HepG2 (cell line): ENCODE measurements at regions not wholly inside any gene's neighbourhood (a gene's known extent, or its start where the extent isn't known, plus 50 kb on each side); places are given as distances from the start of the nearest gene placed in this dataset.

Source experiments
- ATAC-seq: fragments of 200-7000 bp; cut with Tn5 transposase; 3 replicates; pipeline ENCODE4 v1.9.1; 2020; ENCODE audit warnings: mild to moderate bottlenecking, moderate library complexity
- BruUV-seq: library from RNA; stranded (reverse); fragments of 400-500 nt; replicated peaks from 2 replicates; lab custom pipeline; 2021; lab: Mats Ljungman, UMichigan
- CTCF ChIA-PET: fragments of 300-600 bp; formaldehyde crosslinking; extraction: SDS; loops from one replicate; lab custom pipeline; 2021; ENCODE audit warnings: low total read pairs, inconsistent platforms, low intra/inter-chr PET ratio; lab: Yijun Ruan, JAX
- POLR2A ChIA-PET: fragments of 350-600 bp; sonication (Branson Sonifier 250); formaldehyde crosslinking; loops from one replicate; lab custom pipeline; 2020; ENCODE audit warnings: antibody characterized with exemption, inconsistent platforms; lab: Yijun Ruan, JAX
- DNase-seq: peaks from one replicate; pipeline ENCODE4 v3.0.0-alpha.2; 2015; ENCODE audit warnings: low spot score
- FAIRE-seq: peaks from 3 replicates; lab custom pipeline; 2011; peaks lifted over from hg19 to GRCh38; lab: Jason Lieb, UNC
- H2AFZ ChIP-seq: one replicate; pipeline ENCODE4 v1.6.1; 2011; ENCODE audit warnings: low read length, inconsistent platforms
- H3K27ac ChIP-seq: fragments of 300-600 bp; 3 replicates; pipeline ENCODE4 v1.8.0; 2011; ENCODE audit warnings: mixed run types, mild to moderate bottlenecking, mixed read lengths, low read length, inconsistent platforms; ENCODE audit not compliant: insufficient read depth; ENCODE audit errors: extremely low read length
- H3K27me3 ChIP-seq, 2 experiments: fragments of 200-600 bp in 1 of 2; 2 replicates in 1 of 2; 3 replicates in 1 of 2; pipeline versions ENCODE4 v1.6.0 to v1.8.0; 2011; ENCODE audit warnings: low read length in 2 of 2, mild to moderate bottlenecking in 2 of 2, moderate library complexity in 2 of 2, inconsistent platforms in 1 of 2; ENCODE audit not compliant: insufficient read depth in 2 of 2, control insufficient read depth in 1 of 2
- H3K36me3 ChIP-seq, 2 experiments: fragments of 200-600 bp in 1 of 2; replicated peaks in 1 of 2; 2 replicates in 1 of 2; 3 replicates in 1 of 2; pipeline versions ENCODE4 v1.5.1 to v1.8.0; 2011; ENCODE audit warnings: low read length in 2 of 2, inconsistent platforms in 1 of 2; ENCODE audit not compliant: insufficient read depth in 2 of 2, control insufficient read depth in 1 of 2
- H3K4me1 ChIP-seq: 2 replicates; pipeline ENCODE4 v1.5.1; 2012; ENCODE audit warnings: low read length, inconsistent platforms; ENCODE audit not compliant: insufficient read depth
- H3K4me2 ChIP-seq: 2 replicates; pipeline ENCODE4 v1.6.0; 2011; ENCODE audit warnings: low read depth, low read length, inconsistent platforms
- H3K4me3 ChIP-seq, 3 experiments: fragments of 200-600 bp in 1 of 3; sonication (generic), shearing (Covaris generic) in 1 of 3; replicated peaks in 1 of 3; 2 replicates each; pipeline ENCODE4 v1.5.1; 2011 to 2016; ENCODE audit warnings: low read length in 3 of 3, inconsistent platforms in 2 of 3, low read depth in 2 of 3, mild to moderate bottlenecking in 2 of 3, control low read depth in 1 of 3, mixed read lengths in 1 of 3; ENCODE audit not compliant: insufficient read depth in 1 of 3
- H3K79me2 ChIP-seq: one replicate; pipeline ENCODE4 v1.6.1; 2011; ENCODE audit warnings: low read length, inconsistent platforms; ENCODE audit not compliant: insufficient read depth
- H3K9ac ChIP-seq: 2 replicates; pipeline ENCODE4 v1.6.0; 2011; ENCODE audit warnings: mild to moderate bottlenecking, low read depth, low read length, inconsistent platforms; ENCODE audit not compliant: insufficient read depth
- H3K9me3 ChIP-seq: 2 replicates; pipeline ENCODE4 v1.5.1; 2012; ENCODE audit warnings: mild to moderate bottlenecking, low read length
- H4K20me1 ChIP-seq: 2 replicates; pipeline ENCODE4 v1.6.0; 2011; ENCODE audit warnings: inconsistent platforms, mild to moderate bottlenecking, low read length, moderate library complexity; ENCODE audit not compliant: insufficient read depth
- NR2F6 ChIP-seq, 2 experiments: IDR thresholded peaks; 2 replicates each; pipeline ENCODE4 v1.6.1; 2016; ENCODE audit warnings: antibody characterized with exemption in 1 of 2, mild to moderate bottlenecking in 1 of 2
- RARA ChIP-seq: IDR thresholded peaks from 2 replicates; pipeline ENCODE4 v1.6.1; 2016; ENCODE audit warnings: missing genetic modification reagents, missing compliant biosample characterization
- SP2 ChIP-seq: sonication (generic); formaldehyde crosslinking; IDR thresholded peaks from 2 replicates; pipeline ENCODE4 v1.5.1; 2020; ENCODE audit warnings: mild to moderate bottlenecking, missing genetic modification reagents
- ZNF234 ChIP-seq: sonication (generic); formaldehyde crosslinking; conservative IDR thresholded peaks from 2 replicates; pipeline ENCODE4 v1.5.1; 2020; ENCODE audit warnings: mild to moderate bottlenecking, missing genetic modification reagents
- ZNF574 ChIP-seq: sonication (generic); formaldehyde crosslinking; IDR thresholded peaks from 2 replicates; pipeline ENCODE4 v1.4.0; 2020; ENCODE audit warnings: missing genetic modification reagents
- ZNF589 ChIP-seq: sonication (generic); formaldehyde crosslinking; conservative IDR thresholded peaks from 2 replicates; pipeline ENCODE4 v1.8.0; 2022; ENCODE audit warnings: mild to moderate bottlenecking, moderate library complexity, missing genetic modification reagents
- ZNF749 ChIP-seq: sonication (generic); formaldehyde crosslinking; IDR thresholded peaks from 2 replicates; pipeline ENCODE4 v1.8.0; 2022; ENCODE audit warnings: mild to moderate bottlenecking, missing genetic modification reagents, moderate library complexity, borderline replicate concordance
- ZSCAN25 ChIP-seq: sonication (generic); formaldehyde crosslinking; IDR thresholded peaks from 2 replicates; pipeline ENCODE4 v1.8.0; 2022; ENCODE audit warnings: mild to moderate bottlenecking, missing genetic modification reagents
- WGBS: methylation state at CpG from one replicate; pipeline ENCODE4 v1.1.6; 2017; ENCODE audit warnings: low lambda C conversion rate; 5-methylcytosine and 5-hydroxymethylcytosine counted together
- in situ Hi-C: cut with HindIII; loops from 2 replicates; pipeline ENCODE4 v1.10.0; 2017; ENCODE audit warnings: low pct_unique_long_range_greater_than_20kb; ENCODE audit not compliant: extremely low pct_ligation_motif_present
- intact Hi-C: fragments of 100-400 bp; cut with micrococcal nuclease; formaldehyde crosslinking; loops from one replicate; pipeline ENCODE4 v1.10.0; 2022; ENCODE audit not compliant: unreplicated experiment

- 0% methylated on average over 1 of the region's 1 CpG for WGBS
- no TSS peak for BruUV-seq
- no peak for DNase-seq
Observed at GRCh38 chr7:69173846-69174245, 424.4 kb upstream of the AUTS2 start.

More at GRCh38 chr7:69173846-69174245, 424.4 kb upstream of the AUTS2 start:
- H3K9me3 ChIP-seq = peaks cover 19% of the 10 kb centered on the region; the same call in 1 of the 2 replicates
- H3K4me1 ChIP-seq = no peaks in the 10 kb centered on the region
- H2AFZ ChIP-seq = no peak overlapping the region
- no peaks in the 10 kb centered on the region for H3K36me3 ChIP-seq
- FAIRE-seq (no peak), ATAC-seq (no peak)
- POLR2A ChIA-PET = no interaction called here
- intact Hi-C loops (no loop called here), in situ Hi-C loops (no loop called here)
- no peaks in the 10 kb centered on the region for H3K27me3 ChIP-seq
- H3K9ac ChIP-seq = no peak overlapping the region
- no peaks in the 10 kb centered on the region for H4K20me1 ChIP-seq
- H3K79me2 ChIP-seq = no peaks in the 10 kb centered on the region
- no peak overlapping the region for H3K27ac ChIP-seq
- CTCF ChIA-PET = no interaction called here
- H3K4me2 ChIP-seq = no peak overlapping the region
- no peak overlapping the region for H3K4me3 ChIP-seq
- TF ChIP-seq RARA (CRISPR knock-in tag) = no peak
- no peak for TF ChIP-seq ZNF234 (CRISPR knock-in tag)
- TF ChIP-seq ZNF749 (CRISPR knock-in tag) = no peak
- no peak for TF ChIP-seq NR2F6 (IDR thresholded peaks at IDR 0.05)
- TF ChIP-seq NR2F6 (CRISPR knock-in tag; IDR thresholded peaks at IDR 0.05) = no peak
- TF ChIP-seq ZNF574 = no peak
- no peak for TF ChIP-seq SP2
- TF ChIP-seq ZSCAN25 (CRISPR knock-in tag) = no peak
- TF ChIP-seq ZNF589 (CRISPR knock-in tag) = no peak
